Mesenchymal stem cell (in vitro differentiated cells and primary cell): ENCODE measurements at regions not wholly inside any gene's neighbourhood (a gene's known extent, or its start where the extent isn't known, plus 50 kb on each side); places are given as distances from the start of the nearest gene placed in this dataset.
A peak's percentile ranks its signal among the peaks of the same experiment; 100 is the strongest.

Experiments
- DNase-seq: peaks from one replicate; pipeline ENCODE4 v3.0.0-alpha.2; 2013
- H2AFZ ChIP-seq: one replicate; pipeline ENCODE4 v1.6.1; 2013; ENCODE audit warnings: low read depth, mild to moderate bottlenecking, control low read depth, inconsistent platforms, low read length, moderate library complexity
- H2AK5ac ChIP-seq: 2 replicates; pipeline ENCODE4 v1.6.1; 2013; ENCODE audit warnings: low read length, moderate library complexity, mild to moderate bottlenecking, inconsistent platforms; ENCODE audit not compliant: severe bottlenecking
- H2BK120ac ChIP-seq: one replicate; pipeline ENCODE4 v1.6.1; 2013; ENCODE audit warnings: low read depth, mild to moderate bottlenecking, inconsistent platforms, low read length, moderate library complexity
- H2BK12ac ChIP-seq, 2 experiments: one replicate each; pipeline ENCODE4 v1.6.1; 2013; ENCODE audit warnings: inconsistent platforms in 2 of 2, low read length in 2 of 2, mild to moderate bottlenecking in 2 of 2, moderate library complexity in 2 of 2, control low read depth in 1 of 2
- H2BK15ac ChIP-seq: one replicate; pipeline ENCODE4 v1.6.1; 2013; ENCODE audit warnings: mild to moderate bottlenecking, low read depth, inconsistent platforms; ENCODE audit not compliant: poor library complexity, severe bottlenecking
- H2BK5ac ChIP-seq: 2 replicates; pipeline ENCODE4 v1.6.1; 2013; ENCODE audit warnings: low read depth, mild to moderate bottlenecking, low read length, control low read depth, inconsistent platforms; ENCODE audit not compliant: poor library complexity, severe bottlenecking
- H3K14ac ChIP-seq, 2 experiments: one replicate each; pipeline ENCODE4 v1.6.1; 2013; ENCODE audit warnings: inconsistent platforms in 2 of 2, low read length in 2 of 2, control low read depth in 1 of 2, mild to moderate bottlenecking in 1 of 2, moderate library complexity in 1 of 2
- H3K18ac ChIP-seq, 2 experiments: one replicate each; pipeline ENCODE4 v1.6.1; 2013; ENCODE audit warnings: inconsistent platforms in 2 of 2, low read length in 2 of 2, control low read depth in 1 of 2, low read depth in 1 of 2, mild to moderate bottlenecking in 1 of 2
- H3K23ac ChIP-seq, 2 experiments: one replicate each; pipeline ENCODE4 v1.6.1; 2013; ENCODE audit warnings: inconsistent platforms in 2 of 2, low read length in 2 of 2, mild to moderate bottlenecking in 2 of 2, moderate library complexity in 2 of 2, control low read depth in 1 of 2
- H3K27ac ChIP-seq: 2 replicates; pipeline ENCODE4 v1.5.1; 2013; ENCODE audit warnings: mild to moderate bottlenecking, moderate library complexity, low read length, control low read depth, inconsistent platforms; ENCODE audit not compliant: poor library complexity, severe bottlenecking
- H3K27me3 ChIP-seq, 2 experiments: 2 replicates each; pipeline versions ENCODE4 v1.6.1 to v1.7.0; 2013; ENCODE audit warnings: low read length in 2 of 2, mild to moderate bottlenecking in 2 of 2, moderate library complexity in 2 of 2, control low read depth in 1 of 2, inconsistent platforms in 1 of 2; ENCODE audit not compliant: control insufficient read depth in 1 of 2, insufficient read depth in 1 of 2
- H3K36me3 ChIP-seq, 2 experiments: 2 replicates each; pipeline versions ENCODE4 v1.6.1 to v1.7.0; 2013; ENCODE audit warnings: low read length in 2 of 2, control low read depth in 1 of 2, inconsistent platforms in 1 of 2, low read depth in 1 of 2, mild to moderate bottlenecking in 1 of 2; ENCODE audit not compliant: insufficient read depth in 2 of 2, control insufficient read depth in 1 of 2
- H3K4ac ChIP-seq, 2 experiments: one replicate each; pipeline ENCODE4 v1.6.1; 2013; ENCODE audit warnings: inconsistent platforms in 2 of 2, low read length in 2 of 2, mild to moderate bottlenecking in 2 of 2, moderate library complexity in 2 of 2, control low read depth in 1 of 2, low read depth in 1 of 2
- H3K4me1 ChIP-seq: 2 replicates; pipeline ENCODE4 v1.6.1; 2013; ENCODE audit warnings: low read depth, low read length, control low read depth; ENCODE audit not compliant: control insufficient read depth, insufficient read depth
- H3K4me2 ChIP-seq: 2 replicates; pipeline ENCODE4 v1.6.1; 2013; ENCODE audit warnings: low read length, mild to moderate bottlenecking, inconsistent platforms; ENCODE audit not compliant: poor library complexity, severe bottlenecking
- H3K4me3 ChIP-seq, 2 experiments: 2 replicates each; pipeline versions ENCODE4 v1.5.1 to v1.7.0; 2013; ENCODE audit warnings: low read length in 2 of 2, mild to moderate bottlenecking in 2 of 2, control low read depth in 1 of 2, low read depth in 1 of 2; ENCODE audit not compliant: insufficient read depth in 1 of 2
- H3K79me1 ChIP-seq: replicated peaks from 2 replicates; pipeline ENCODE4 v1.6.1; 2013; ENCODE audit warnings: mild to moderate bottlenecking, control low read depth, low read length, inconsistent platforms; ENCODE audit not compliant: poor library complexity, severe bottlenecking
- H3K9ac ChIP-seq: 2 replicates; pipeline ENCODE4 v1.7.0; 2013; ENCODE audit warnings: mild to moderate bottlenecking, low read length, moderate library complexity
- H3K9me3 ChIP-seq: 2 replicates; pipeline ENCODE4 v1.7.0; 2013; ENCODE audit warnings: mild to moderate bottlenecking, low read length; ENCODE audit not compliant: control insufficient read depth
- H4K8ac ChIP-seq: one replicate; pipeline ENCODE4 v1.6.1; 2013; ENCODE audit warnings: inconsistent platforms, mild to moderate bottlenecking, low read length, moderate library complexity
- H4K91ac ChIP-seq: one replicate; pipeline ENCODE4 v1.6.1; 2013; ENCODE audit warnings: mild to moderate bottlenecking, low read length, inconsistent platforms
- WGBS: methylation state at CpG from one replicate; pipeline ENCODE4 v1.1.7; 2013; ENCODE audit warnings: mixed read lengths; 5-methylcytosine and 5-hydroxymethylcytosine counted together

DNA sequence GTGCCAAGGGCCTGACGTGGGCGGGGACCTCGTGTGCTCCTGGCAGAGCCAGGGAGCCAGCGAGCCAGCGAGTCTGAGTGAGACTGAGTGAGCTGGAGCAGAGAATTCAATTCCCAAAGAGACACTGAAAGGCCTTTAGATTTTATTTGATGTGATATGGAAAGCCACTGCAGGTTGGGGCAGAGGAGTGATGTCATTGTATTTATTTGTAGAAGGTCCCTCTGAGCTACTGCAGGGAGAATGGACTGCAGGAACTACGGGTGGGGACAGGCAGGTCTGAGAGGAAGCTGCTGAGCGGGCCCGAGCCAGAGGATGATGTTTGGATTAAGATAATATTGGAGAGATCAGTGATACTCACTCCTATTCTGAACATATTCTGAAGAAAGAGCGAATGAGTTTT, 445.8 kb upstream of the ANKRD30A start:
- Histone ChIP-seq H3K4me1 (peaks cover 8% of the 10 kb centered on the region), H3K27me3 (no peaks in the 10 kb centered on the region), H4K8ac (no peak overlapping the region), H3K27ac (no peak overlapping the region), H2AFZ (no peak overlapping the region), H3K23ac (no peak overlapping the region), H2BK120ac (no peak overlapping the region), H2BK5ac (no peak overlapping the region), H2AK5ac (no peak overlapping the region), H3K14ac (no peak overlapping the region), H2BK15ac (peak overlapping the region; percentile 40), H3K4me2 (no peak overlapping the region), H3K4ac (peak overlapping the region in 1 of 2 experiments; percentile 51), H3K36me3 (no peaks in the 10 kb centered on the region), H3K9ac (no peak overlapping the region), H4K91ac (peak overlapping the region; percentile 34), H3K79me1 (no peaks in the 10 kb centered on the region), H3K18ac (peak overlapping the region; percentile 37 to 62), H3K9me3 (no peaks in the 10 kb centered on the region), H3K4me3 (no peak overlapping the region), H2BK12ac (peak overlapping the region; percentile 32 to 86)
- WGBS, result 79% methylated on average over 9 of the region's 9 CpGs
- no peak for DNase-seq

DNA sequence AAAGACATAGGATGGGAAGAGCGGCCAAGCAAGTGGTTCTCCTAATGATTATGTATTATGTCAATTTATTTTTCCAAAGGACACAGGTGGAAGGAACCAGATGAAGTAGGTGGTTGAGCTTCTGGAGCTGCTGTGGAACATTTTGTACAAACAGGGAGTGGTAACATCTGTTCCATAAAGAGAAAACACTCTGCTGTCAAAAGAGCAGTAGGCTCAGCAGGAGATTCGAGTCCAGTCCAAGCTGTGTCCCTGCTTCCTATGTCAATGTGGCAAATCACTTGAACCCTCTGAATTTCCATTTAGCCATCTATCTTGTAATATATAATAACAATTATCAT, 448.0 kb upstream of the ANKRD30A start:
- Histone ChIP-seq H2BK15ac (no peak overlapping the region), H2AFZ (no peak overlapping the region), H3K27me3 (no peaks in the 10 kb centered on the region), H3K9ac (no peak overlapping the region), H3K9me3 (no peaks in the 10 kb centered on the region), H4K91ac (no peak overlapping the region), H3K27ac (no peak overlapping the region), H2AK5ac (peak overlapping the region; percentile 56), H3K79me1 (no peaks in the 10 kb centered on the region), H3K36me3 (no peaks in the 10 kb centered on the region), H2BK120ac (peak overlapping the region; percentile 57), H3K4me1 (peaks cover 8% of the 10 kb centered on the region), H3K23ac (no peak overlapping the region), H3K4me3 (no peak overlapping the region), H2BK5ac (no peak overlapping the region), H3K14ac (no peak overlapping the region), H3K4ac (peak overlapping the region in 1 of 2 experiments; percentile 22), H4K8ac (no peak overlapping the region), H3K4me2 (no peak overlapping the region), H2BK12ac (peak overlapping the region in 1 of 2 experiments; percentile 10), H3K18ac (peak overlapping the region in 1 of 2 experiments; percentile 57)
- DNase-seq, result no peak
- 70% methylated on average over 2 of the region's 2 CpGs for WGBS

DNA sequence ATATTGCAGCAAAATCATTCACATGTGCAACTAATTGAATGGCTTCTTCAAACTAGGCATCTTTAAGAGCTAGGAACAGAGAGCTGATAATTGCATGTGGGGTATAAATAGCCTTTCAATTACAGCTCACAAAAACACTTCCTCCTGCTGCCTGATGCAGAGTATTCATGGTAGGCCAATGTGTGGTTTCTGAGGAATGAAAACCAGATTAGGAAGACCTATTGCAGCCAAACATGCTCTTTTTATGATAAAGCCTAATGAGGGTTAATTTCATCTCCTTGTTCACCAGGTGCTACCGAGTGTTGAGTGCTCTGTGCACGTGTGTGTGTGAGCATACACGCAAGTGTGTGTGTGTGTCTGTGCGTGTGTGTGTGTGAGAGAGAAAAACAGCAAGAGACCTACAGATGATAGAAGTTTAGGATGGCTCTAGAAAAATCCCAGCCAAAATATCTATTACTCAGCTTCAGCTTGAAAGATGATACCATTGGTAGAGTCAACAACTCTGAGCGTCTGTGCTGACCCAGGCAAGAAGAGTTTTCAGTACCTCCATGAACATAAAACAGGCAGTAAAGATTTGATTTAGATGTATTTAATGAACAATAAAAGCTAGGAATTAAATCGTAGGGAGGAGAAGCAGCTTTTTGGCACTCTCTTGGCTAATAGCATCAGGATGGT, 448.5 kb upstream of the ANKRD30A start:
- no peaks in the 10 kb centered on the region for H3K27me3 ChIP-seq
- peak overlapping the region in 1 of 2 experiments; percentile 22 for H3K4ac ChIP-seq

DNA sequence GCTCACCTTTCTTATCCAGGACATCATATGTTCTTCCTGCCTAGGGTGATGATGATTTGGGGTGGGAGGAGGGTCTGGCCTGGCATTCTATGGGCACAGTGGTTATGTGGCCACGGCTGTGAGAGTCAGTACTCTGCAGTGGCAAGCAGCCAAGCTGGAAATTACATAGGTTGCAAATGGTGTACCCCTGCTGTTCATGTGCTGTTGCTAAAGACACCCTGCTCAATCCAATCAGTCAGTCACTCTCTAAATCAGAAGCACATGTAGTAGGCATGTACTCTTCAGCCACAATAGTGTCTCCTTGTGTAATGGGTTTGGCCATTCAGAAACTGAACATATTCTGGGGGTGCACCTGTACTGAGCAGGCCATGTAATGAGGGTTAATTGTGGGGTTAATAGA, 449.1 kb upstream of the ANKRD30A start:
- no peak overlapping the region for H2AFZ ChIP-seq
- H3K4me1 ChIP-seq, result peaks cover 11% of the 10 kb centered on the region
- no peak overlapping the region for H2BK15ac ChIP-seq
- H4K8ac ChIP-seq, result no peak overlapping the region
- no peak overlapping the region for H3K4me2 ChIP-seq
- H4K91ac ChIP-seq, result peak overlapping the region; percentile 27
- no peak overlapping the region for H3K23ac ChIP-seq
- H2BK120ac ChIP-seq, result no peak overlapping the region
- 82% methylated on average over 1 of the region's 1 CpG for WGBS
- no peak overlapping the region for H3K27ac ChIP-seq
- H3K4ac ChIP-seq, result peak overlapping the region in 1 of 2 experiments; percentile 13
- peak overlapping the region in 1 of 2 experiments; percentile 5 for H3K4me3 ChIP-seq
- no peaks in the 10 kb centered on the region for H3K79me1 ChIP-seq
- H3K36me3 ChIP-seq, result no peaks in the 10 kb centered on the region
- H2BK5ac ChIP-seq, result no peak overlapping the region
- peak overlapping the region in 1 of 2 experiments; percentile 90 for H3K18ac ChIP-seq
- peak overlapping the region; percentile 80 to 85 for H2BK12ac ChIP-seq
- no peaks in the 10 kb centered on the region for H3K9me3 ChIP-seq
- H3K27me3 ChIP-seq, result no peaks in the 10 kb centered on the region
- no peak overlapping the region for H3K9ac ChIP-seq
- no peak overlapping the region for H3K14ac ChIP-seq
- H2AK5ac ChIP-seq, result peak overlapping the region; percentile 86
- DNase-seq, result no peak

More for the DNA sequence above, 448.5 kb upstream of the ANKRD30A start:
- Histone ChIP-seq H2BK15ac (no peak overlapping the region), H3K4me2 (no peak overlapping the region), H3K9ac (no peak overlapping the region), H3K4me1 (peaks cover 8% of the 10 kb centered on the region), H2BK12ac (peak overlapping the region in 1 of 2 experiments; percentile 67), H3K27ac (no peak overlapping the region), H3K14ac (no peak overlapping the region), H4K8ac (no peak overlapping the region), H2BK120ac (peak overlapping the region; percentile 57), H3K4me3 (peak overlapping the region in 1 of 2 experiments; percentile 5), H3K9me3 (no peaks in the 10 kb centered on the region), H3K23ac (no peak overlapping the region), H2BK5ac (no peak overlapping the region), H3K79me1 (no peaks in the 10 kb centered on the region), H4K91ac (peak overlapping the region; percentile 72), H3K18ac (peak overlapping the region in 1 of 2 experiments; percentile 82), H2AK5ac (no peak overlapping the region), H3K36me3 (no peaks in the 10 kb centered on the region), H2AFZ (no peak overlapping the region)
- WGBS, result 77% methylated on average over 6 of the region's 6 CpGs
- peak; percentile 62 for DNase-seq
